CD14-positive monocyte (primary cell): ENCODE measurements at regions not wholly inside any gene's neighbourhood (a gene's known extent, or its start where the extent isn't known, plus 50 kb on each side); places are given as distances from the start of the nearest gene placed in this dataset.

Experiments used
- DNase-seq, 3 donors: peaks; one replicate each; pipeline ENCODE4 v3.0.0-alpha.2; 2011 to 2022
- H2AFZ ChIP-seq: 2 replicates; pipeline ENCODE4 v1.6.0; 2012; ENCODE audit warnings: mild to moderate bottlenecking, low read depth, low read length, inconsistent platforms; ENCODE audit not compliant: insufficient read depth, poor library complexity, severe bottlenecking
- H3K27ac ChIP-seq, 2 donors: 1 replicate in 1 of 2; 2 replicates in 1 of 2; pipeline ENCODE4 v1.5.1; 2012 to 2013; ENCODE audit warnings: low read length in 2 of 2, control low read depth in 1 of 2, inconsistent platforms in 1 of 2, low read depth in 1 of 2, mild to moderate bottlenecking in 1 of 2
- H3K27me3 ChIP-seq, 2 donors: one replicate each; pipeline versions ENCODE4 v1.6.0 to v1.6.1; 2011 to 2013; ENCODE audit warnings: low read length in 2 of 2; ENCODE audit not compliant: control insufficient read depth in 2 of 2, insufficient read depth in 2 of 2
- H3K36me3 ChIP-seq, 2 donors: replicated peaks in 1 of 2; 1 replicate in 1 of 2; 2 replicates in 1 of 2; pipeline versions ENCODE4 v1.5.1 to v1.6.1; 2012 to 2013; ENCODE audit warnings: low read length in 2 of 2, control low read depth in 1 of 2, inconsistent platforms in 1 of 2, mild to moderate bottlenecking in 1 of 2; ENCODE audit not compliant: insufficient read depth in 2 of 2, control insufficient read depth in 1 of 2
- H3K4me1 ChIP-seq, 2 donors: 1 replicate in 1 of 2; 2 replicates in 1 of 2; pipeline versions ENCODE4 v1.5.1 to v1.6.1; 2012 to 2013; ENCODE audit warnings: low read length in 2 of 2, control low read depth in 1 of 2, inconsistent platforms in 1 of 2, mild to moderate bottlenecking in 1 of 2, moderate library complexity in 1 of 2; ENCODE audit not compliant: insufficient read depth in 2 of 2, control insufficient read depth in 1 of 2
- H3K4me2 ChIP-seq: replicated peaks from 2 replicates; pipeline ENCODE3; 2012; ENCODE audit warnings: low read length, moderate library complexity, mild to moderate bottlenecking; ENCODE audit not compliant: poor library complexity, severe bottlenecking; ENCODE audit errors: extremely low read depth
- H3K4me3 ChIP-seq, 3 experiments: fragments of 200-600 bp in 1 of 3; sonication (generic) in 1 of 3; replicated peaks in 1 of 3; 1 replicate in 2 of 3; 2 replicates in 1 of 3; pipeline ENCODE4 v1.5.1; 2011 to 2013; ENCODE audit warnings: low read length in 3 of 3, mild to moderate bottlenecking in 3 of 3, control low read depth in 2 of 3, low read depth in 2 of 3, inconsistent platforms in 1 of 3, moderate library complexity in 1 of 3
- H3K79me2 ChIP-seq: 2 replicates; pipeline ENCODE4 v1.6.0; 2012; ENCODE audit warnings: mild to moderate bottlenecking, control low read depth, inconsistent platforms, low read length, moderate library complexity; ENCODE audit not compliant: insufficient read depth
- H3K9ac ChIP-seq: 2 replicates; pipeline ENCODE4 v1.6.0; 2017; ENCODE audit warnings: low read length, mild to moderate bottlenecking; ENCODE audit not compliant: insufficient read depth, poor library complexity, severe bottlenecking
- H3K9me3 ChIP-seq, 2 donors: replicated peaks in 1 of 2; 1 replicate in 1 of 2; 2 replicates in 1 of 2; pipeline versions ENCODE4 v1.5.1 to v1.6.1; 2012 to 2013; ENCODE audit warnings: low read length in 2 of 2, control low read depth in 1 of 2; ENCODE audit not compliant: control insufficient read depth in 1 of 2, insufficient read depth in 1 of 2
- H4K20me1 ChIP-seq: 2 replicates; pipeline ENCODE4 v1.6.0; 2012; ENCODE audit warnings: mild to moderate bottlenecking, low read length, control low read depth, moderate library complexity; ENCODE audit not compliant: insufficient read depth
- H3K27ac Mint-ChIP-seq, 7 donors: one replicate each; pipeline ENCODE4 v1.8.0; 2020; ENCODE audit warnings: mild to moderate bottlenecking in 7 of 7, mixed read lengths in 7 of 7, moderate library complexity in 6 of 7, inconsistent platforms in 2 of 7
- H3K27me3 Mint-ChIP-seq, 3 donors: one replicate each; pipeline ENCODE4 v1.8.0; 2021 to 2022; ENCODE audit warnings: low read depth in 3 of 3, mild to moderate bottlenecking in 3 of 3, mixed read lengths in 3 of 3, moderate library complexity in 3 of 3, inconsistent platforms in 1 of 3
- H3K36me3 Mint-ChIP-seq, 2 donors: one replicate each; pipeline ENCODE4 v1.8.0; 2020; ENCODE audit warnings: mixed read lengths in 2 of 2, inconsistent platforms in 1 of 2, mild to moderate bottlenecking in 1 of 2
- H3K4me1 Mint-ChIP-seq: one replicate; pipeline ENCODE4 v1.8.0; 2020; ENCODE audit warnings: mild to moderate bottlenecking, mixed read lengths
- H3K4me3 Mint-ChIP-seq, 2 donors: one replicate each; pipeline ENCODE4 v1.8.0; 2020; ENCODE audit warnings: mild to moderate bottlenecking in 2 of 2, mixed read lengths in 2 of 2, moderate library complexity in 1 of 2
- H3K9me3 Mint-ChIP-seq, 7 donors: one replicate each; pipeline ENCODE4 v1.8.0; 2020 to 2022; ENCODE audit warnings: mixed read lengths in 7 of 7, mild to moderate bottlenecking in 6 of 7, moderate library complexity in 6 of 7, inconsistent platforms in 2 of 7
- CTCF ChIP-seq: fragments of 200-600 bp; IDR thresholded peaks from one replicate; pipeline ENCODE4 v1.8.0; 2022; ENCODE audit warnings: antibody characterized with exemption, mild to moderate bottlenecking
- whole genome bisulfite sequencing: methylation state at CpG from one replicate; pipeline ENCODE4 v1.1.5; 2013; ENCODE audit warnings: missing lambda C conversion rate; ENCODE audit not compliant: insufficient coverage; 5-methylcytosine and 5-hydroxymethylcytosine counted together
- intact Hi-C, 2 donors: fragments of 100-400 bp; cut with micrococcal nuclease; formaldehyde crosslinking; loops; one replicate each; pipeline versions ENCODE4 v1.15.0 to v1.15.1; 2023

- Mint-ChIP-seq H3K4me1 (no peaks in the 10 kb centered on the region), H3K27ac (no peak overlapping the region)
Observed at GRCh38 chr10:8556321-8556720, 501.8 kb downstream of the GATA3 start.

GRCh38 chr10:8563478-8563877 lies 509.0 kb downstream of the GATA3 start:
- no peaks in the 10 kb centered on the region for H3K4me1 Mint-ChIP-seq
- H3K27ac Mint-ChIP-seq, result no peak overlapping the region
- Histone ChIP-seq H3K4me2 (no peak overlapping the region), H3K27me3 (no peaks in the 10 kb centered on the region), H3K36me3 (no peaks in the 10 kb centered on the region), H2AFZ (no peak overlapping the region), H3K27ac (no peak overlapping the region), H3K4me1 (no peaks in the 10 kb centered on the region), H3K4me3 (no peak overlapping the region), H3K9me3 (peaks cover 10 to 12% of the 10 kb centered on the region in 2 donors), H3K79me2 (no peaks in the 10 kb centered on the region), H4K20me1 (no peaks in the 10 kb centered on the region), H3K9ac (no peak overlapping the region)
- no peak overlapping the region for H3K4me3 Mint-ChIP-seq
- H3K36me3 Mint-ChIP-seq, result no peaks in the 10 kb centered on the region
- WGBS, result 94% methylated on average over 5 of the region's 7 CpGs
- H3K9me3 Mint-ChIP-seq, result peaks cover 5 to 18% (median 10%) of the 10 kb centered on the region in 7 donors
- H3K27me3 Mint-ChIP-seq, result no peaks in the 10 kb centered on the region
- TF ChIP-seq CTCF, result no peak
- intact Hi-C loops, result no loop called here
- no peak for DNase-seq

More at GRCh38 chr10:8556321-8556720, 501.8 kb downstream of the GATA3 start:
- Histone ChIP-seq H3K27me3 (no peaks in the 10 kb centered on the region), H3K36me3 (no peaks in the 10 kb centered on the region), H3K4me3 (no peak overlapping the region), H2AFZ (no peak overlapping the region), H3K27ac (no peak overlapping the region), H4K20me1 (no peaks in the 10 kb centered on the region), H3K9me3 (peaks cover 0 to 3% of the 10 kb centered on the region in 2 donors), H3K4me1 (no peaks in the 10 kb centered on the region), H3K4me2 (no peak overlapping the region), H3K79me2 (no peaks in the 10 kb centered on the region), H3K9ac (no peak overlapping the region)
- no peak for DNase-seq
- Mint-ChIP-seq H3K4me3 (no peak overlapping the region), H3K36me3 (no peaks in the 10 kb centered on the region), H3K9me3 (peaks cover 0 to 6% (median 2%) of the 10 kb centered on the region in 7 donors), H3K27me3 (peaks cover 0 to 1% (median 1%) of the 10 kb centered on the region in 3 donors)
- TF ChIP-seq CTCF, result no peak
- intact Hi-C loops, result no loop called here
